ENCODE measurements at regions not wholly inside any gene's neighbourhood (a gene's known extent, or its start where the extent isn't known, plus 50 kb on each side); places are given as distances from the start of the nearest gene placed in this dataset.
"Not testable (repeated sequence)": the region's sequence is repeated elsewhere in the genome, so short reads cannot be mapped to it uniquely, and the experiment has no call there.

DNA sequence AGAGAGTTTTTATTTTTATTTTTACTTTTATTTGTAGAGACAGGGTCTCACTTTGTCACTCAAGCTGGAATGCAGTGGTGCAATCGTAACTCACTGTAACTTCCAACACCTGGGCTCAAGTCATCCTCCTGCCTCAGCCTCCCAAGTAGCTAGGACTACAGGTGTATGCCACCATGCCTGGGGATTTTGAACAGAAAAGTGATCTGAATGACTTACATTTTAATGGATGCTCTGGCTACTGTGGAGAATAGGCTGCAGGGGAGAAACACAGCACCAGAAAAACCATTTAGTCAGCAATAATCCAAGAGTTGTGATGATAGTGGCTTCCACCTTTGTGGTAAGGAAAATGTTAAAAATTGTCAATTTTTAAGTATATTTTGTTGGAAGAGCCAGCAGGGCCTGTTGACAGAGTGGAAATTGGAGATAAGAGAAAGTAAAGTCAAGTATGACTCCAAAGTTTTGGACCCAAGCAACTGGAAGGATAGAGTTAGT, 106.0 kb upstream of the LOC128125822 start:
- H3K9me3 ChIP-seq = no peaks in the 10 kb centered on the region
- no peak for TF ChIP-seq POLR2A (IDR thresholded peaks at IDR 0.05)
- no peak for TF ChIP-seq EP300 (IDR thresholded peaks at IDR 0.05)
- TF ChIP-seq, protein P1, sequence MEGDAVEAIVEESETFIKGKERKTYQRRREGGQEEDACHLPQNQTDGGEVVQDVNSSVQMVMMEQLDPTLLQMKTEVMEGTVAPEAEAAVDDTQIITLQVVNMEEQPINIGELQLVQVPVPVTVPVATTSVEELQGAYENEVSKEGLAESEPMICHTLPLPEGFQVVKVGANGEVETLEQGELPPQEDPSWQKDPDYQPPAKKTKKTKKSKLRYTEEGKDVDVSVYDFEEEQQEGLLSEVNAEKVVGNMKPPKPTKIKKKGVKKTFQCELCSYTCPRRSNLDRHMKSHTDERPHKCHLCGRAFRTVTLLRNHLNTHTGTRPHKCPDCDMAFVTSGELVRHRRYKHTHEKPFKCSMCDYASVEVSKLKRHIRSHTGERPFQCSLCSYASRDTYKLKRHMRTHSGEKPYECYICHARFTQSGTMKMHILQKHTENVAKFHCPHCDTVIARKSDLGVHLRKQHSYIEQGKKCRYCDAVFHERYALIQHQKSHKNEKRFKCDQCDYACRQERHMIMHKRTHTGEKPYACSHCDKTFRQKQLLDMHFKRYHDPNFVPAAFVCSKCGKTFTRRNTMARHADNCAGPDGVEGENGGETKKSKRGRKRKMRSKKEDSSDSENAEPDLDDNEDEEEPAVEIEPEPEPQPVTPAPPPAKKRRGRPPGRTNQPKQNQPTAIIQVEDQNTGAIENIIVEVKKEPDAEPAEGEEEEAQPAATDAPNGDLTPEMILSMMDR (IDR thresholded peaks at IDR 0.05) = no peak
- no peak for TF ChIP-seq POLR2AphosphoS5 (IDR thresholded peaks at IDR 0.05)
- no peak for ATAC-seq (ENCODE audit: low FRiP score in 2 of 2)
- 75 to 87% methylated on average over 1 of the region's 1 CpG for WGBS, 2 donors
- no peak overlapping the region for H3K27ac ChIP-seq
- no peak overlapping the region for H3K4me3 ChIP-seq
- H3K4me1 ChIP-seq = no peaks in the 10 kb centered on the region
- H3K27me3 ChIP-seq = no peaks in the 10 kb centered on the region
- DNase-seq = no peak
- no peaks in the 10 kb centered on the region for H3K36me3 ChIP-seq

DNA sequence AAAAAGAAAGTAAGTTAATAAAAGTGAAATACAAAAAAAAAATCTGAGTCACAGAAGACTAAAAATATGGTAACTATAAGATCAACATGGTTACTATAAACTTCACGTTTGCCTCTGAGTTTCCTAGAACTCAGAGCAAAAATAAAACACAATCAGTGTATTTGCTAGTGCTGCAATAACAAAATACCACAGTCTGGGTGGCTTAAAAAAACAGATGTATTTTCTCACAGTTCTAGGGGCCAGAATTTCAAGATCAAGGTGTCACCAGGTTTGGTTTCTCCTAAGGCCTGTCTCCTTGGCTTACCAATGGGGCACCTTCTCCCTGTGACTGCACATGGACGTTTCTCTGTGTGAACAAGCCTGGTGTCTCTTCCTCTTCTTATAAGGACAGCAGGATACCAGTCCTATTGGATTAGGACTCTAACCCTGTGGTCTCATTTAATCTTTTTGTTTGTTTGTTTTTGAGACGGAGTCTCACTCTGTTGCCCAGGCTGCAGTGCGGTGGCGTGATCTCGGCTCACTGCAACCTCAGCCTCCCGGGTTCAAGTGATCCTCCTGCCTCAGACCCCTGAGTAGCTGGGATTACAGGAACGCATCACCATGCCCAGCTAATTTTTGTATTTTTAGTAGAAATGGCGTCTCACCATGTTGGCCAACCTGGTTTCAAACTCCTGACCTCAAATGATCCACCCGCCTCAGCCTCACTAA, 104.9 kb upstream of the LOC128125822 start:
- H3K4me3 ChIP-seq = no peak overlapping the region
- TF ChIP-seq POLR2A (IDR thresholded peaks at IDR 0.05) = no peak
- TF ChIP-seq EP300 (IDR thresholded peaks at IDR 0.05) = no peak
- no peak for TF ChIP-seq POLR2AphosphoS5 (IDR thresholded peaks at IDR 0.05)
- TF ChIP-seq, protein P1 (IDR thresholded peaks at IDR 0.05) = no peak
- no peaks in the 10 kb centered on the region for H3K9me3 ChIP-seq
- WGBS, 2 donors = 84 to 86% methylated on average over 10 of the region's 10 CpGs
- ATAC-seq (ENCODE audit: low FRiP score in 2 of 2) (no peak), DNase-seq (no peak)
- no peaks in the 10 kb centered on the region for H3K36me3 ChIP-seq
- no peaks in the 10 kb centered on the region for H3K4me1 ChIP-seq
- no peak overlapping the region for H3K27ac ChIP-seq
- no peaks in the 10 kb centered on the region for H3K27me3 ChIP-seq

DNA sequence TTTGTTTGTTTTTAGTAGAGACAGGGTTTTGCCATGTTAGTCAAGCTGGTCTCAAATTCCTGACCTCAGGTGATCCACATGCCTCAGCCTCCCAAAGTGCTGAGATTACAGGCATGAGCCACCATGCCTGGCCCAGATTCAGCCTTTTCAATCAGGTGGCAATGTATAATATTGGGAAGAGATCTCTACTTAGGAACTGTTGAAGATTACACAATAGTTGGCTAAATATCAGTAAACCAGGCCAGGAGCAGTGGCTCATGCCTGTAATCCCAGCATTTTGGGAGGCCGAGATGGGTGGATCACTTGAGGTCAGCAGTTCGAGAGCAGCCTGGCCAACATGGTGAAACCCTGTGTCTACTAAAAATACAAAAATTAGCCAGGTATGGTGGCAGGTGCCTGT, 101.1 kb upstream of the LOC128125822 start:
- H3K4me3 ChIP-seq; H3K36me3 ChIP-seq; H3K9me3 ChIP-seq; H3K4me1 ChIP-seq; H3K27me3 ChIP-seq; H3K27ac ChIP-seq; ATAC-seq (ENCODE audit: low FRiP score in 2 of 2); DNase-seq: not testable (repeated sequence)
- 72 to 95% methylated on average over 2 of the region's 2 CpGs for WGBS, 2 donors

DNA sequence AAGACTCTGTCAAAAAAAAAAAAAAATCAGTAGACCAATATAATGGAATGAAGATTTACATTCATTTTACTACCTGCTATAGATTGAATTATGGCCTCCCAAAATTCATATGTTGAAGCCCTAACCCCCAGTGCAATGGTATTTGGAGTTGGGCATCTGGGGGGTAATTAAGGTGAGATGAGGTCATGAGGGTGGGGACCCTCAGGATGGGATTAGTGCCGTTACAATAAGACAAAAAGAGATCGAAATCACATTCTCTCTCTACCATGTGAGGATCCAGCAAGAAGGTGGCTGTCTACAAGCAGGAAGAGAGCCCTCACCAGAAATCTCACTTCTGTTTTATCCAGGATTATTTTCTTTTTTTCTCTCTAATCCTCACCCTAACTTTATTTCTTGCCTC, 100.6 kb upstream of the LOC128125822 start:
- no peak overlapping the region for H3K4me3 ChIP-seq
- no peak overlapping the region for H3K27ac ChIP-seq
- H3K27me3 ChIP-seq = no peaks in the 10 kb centered on the region
- 83 to 85% methylated on average over 2 of the region's 2 CpGs for WGBS, 2 donors
- ATAC-seq (ENCODE audit: low FRiP score in 2 of 2) (no peak), DNase-seq (no peak)
- no peaks in the 10 kb centered on the region for H3K9me3 ChIP-seq
- H3K36me3 ChIP-seq = no peaks in the 10 kb centered on the region
- TF ChIP-seq, protein P1 (IDR thresholded peaks at IDR 0.05) = no peak
- no peak for TF ChIP-seq POLR2A (IDR thresholded peaks at IDR 0.05)
- no peak for TF ChIP-seq EP300 (IDR thresholded peaks at IDR 0.05)
- no peak for TF ChIP-seq POLR2AphosphoS5 (IDR thresholded peaks at IDR 0.05)
- H3K4me1 ChIP-seq = no peaks in the 10 kb centered on the region

DNA sequence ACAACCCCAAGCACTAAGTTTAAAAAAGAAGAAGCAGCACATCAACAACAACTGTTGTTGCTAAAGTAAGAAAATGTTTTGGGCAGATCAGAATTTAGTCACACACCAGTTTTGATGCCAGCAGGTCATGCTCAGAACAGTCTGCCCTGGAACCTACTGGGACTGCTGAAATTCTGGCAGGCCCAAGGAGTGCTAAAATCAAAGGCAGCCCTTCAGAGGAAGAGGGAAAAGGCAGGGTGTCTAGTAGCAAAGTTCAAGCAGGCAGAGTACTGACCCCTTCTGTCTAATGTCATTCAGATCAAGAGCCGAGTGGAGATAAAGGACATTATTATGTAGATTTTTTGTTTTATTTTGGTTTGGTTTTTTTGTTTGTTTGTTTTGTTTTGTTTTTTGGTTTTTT, 96.6 kb upstream of the LOC128125822 start:
- WGBS, 2 donors = 79 to 80% methylated on average over 1 of the region's 1 CpG

More for the DNA sequence above, 96.6 kb upstream of the LOC128125822 start:
- Histone ChIP-seq H3K4me1 (no peaks in the 10 kb centered on the region), H3K9me3 (no peaks in the 10 kb centered on the region), H3K36me3 (no peaks in the 10 kb centered on the region), H3K4me3 (no peak overlapping the region), H3K27me3 (no peaks in the 10 kb centered on the region), H3K27ac (no peak overlapping the region)
- ATAC-seq (ENCODE audit: low FRiP score in 2 of 2) (no peak), DNase-seq (no peak)
- no peak for TF ChIP-seq POLR2A (IDR thresholded peaks at IDR 0.05)
- no peak for TF ChIP-seq EP300 (IDR thresholded peaks at IDR 0.05)
- no peak for TF ChIP-seq POLR2AphosphoS5 (IDR thresholded peaks at IDR 0.05)
- TF ChIP-seq, protein P1 (IDR thresholded peaks at IDR 0.05) = no peak
